ENCODE measurements at regions not wholly inside any gene's neighbourhood (a gene's known extent, or its start where the extent isn't known, plus 50 kb on each side); places are given as distances from the start of the nearest gene placed in this dataset.

- TF ChIP-seq, protein P1, sequence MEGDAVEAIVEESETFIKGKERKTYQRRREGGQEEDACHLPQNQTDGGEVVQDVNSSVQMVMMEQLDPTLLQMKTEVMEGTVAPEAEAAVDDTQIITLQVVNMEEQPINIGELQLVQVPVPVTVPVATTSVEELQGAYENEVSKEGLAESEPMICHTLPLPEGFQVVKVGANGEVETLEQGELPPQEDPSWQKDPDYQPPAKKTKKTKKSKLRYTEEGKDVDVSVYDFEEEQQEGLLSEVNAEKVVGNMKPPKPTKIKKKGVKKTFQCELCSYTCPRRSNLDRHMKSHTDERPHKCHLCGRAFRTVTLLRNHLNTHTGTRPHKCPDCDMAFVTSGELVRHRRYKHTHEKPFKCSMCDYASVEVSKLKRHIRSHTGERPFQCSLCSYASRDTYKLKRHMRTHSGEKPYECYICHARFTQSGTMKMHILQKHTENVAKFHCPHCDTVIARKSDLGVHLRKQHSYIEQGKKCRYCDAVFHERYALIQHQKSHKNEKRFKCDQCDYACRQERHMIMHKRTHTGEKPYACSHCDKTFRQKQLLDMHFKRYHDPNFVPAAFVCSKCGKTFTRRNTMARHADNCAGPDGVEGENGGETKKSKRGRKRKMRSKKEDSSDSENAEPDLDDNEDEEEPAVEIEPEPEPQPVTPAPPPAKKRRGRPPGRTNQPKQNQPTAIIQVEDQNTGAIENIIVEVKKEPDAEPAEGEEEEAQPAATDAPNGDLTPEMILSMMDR (IDR thresholded peaks at IDR 0.05; ENCODE audit: low read length): no peak
- TF ChIP-seq EZH2 (IDR thresholded peaks at IDR 0.05; ENCODE audit: borderline replicate concordance, low read length): no peak
Observed at GRCh38 chr9:27653957-27654356, 80.7 kb upstream of the C9orf72 start.
